Transverse colon (tissue), 4 donors: ENCODE measurements at regions not wholly inside any gene's neighbourhood (a gene's known extent, or its start where the extent isn't known, plus 50 kb on each side); places are given as distances from the start of the nearest gene placed in this dataset.

Experiments used
- CTCF ChIP-seq, 5 experiments: fragments of 200-600 bp in 3 of 5; fragments of 450-650 bp in 2 of 5; sonication (generic) in 3 of 5; IDR thresholded peaks; 1 replicate in 2 of 5; 2 replicates in 3 of 5; pipeline ENCODE4 v1.5.1; 2016 to 2017; ENCODE audit warnings: antibody characterized with exemption in 5 of 5, inconsistent platforms in 3 of 5, mild to moderate bottlenecking in 2 of 5, moderate library complexity in 1 of 5
- EP300 ChIP-seq: sonication (generic); formaldehyde crosslinking; IDR thresholded peaks from one replicate; pipeline ENCODE4 v1.6.1; 2017; ENCODE audit warnings: antibody characterized with exemption, low read depth
- POLR2A ChIP-seq: fragments of 450-650 bp; IDR thresholded peaks from one replicate; pipeline ENCODE4 v1.6.1; 2016; ENCODE audit warnings: antibody characterized with exemption, mild to moderate bottlenecking, moderate library complexity
- POLR2AphosphoS5 ChIP-seq, 3 donors: sonication (generic); formaldehyde crosslinking; IDR thresholded peaks; one replicate each; pipeline ENCODE4 v1.6.1; 2016; ENCODE audit warnings: antibody characterized with exemption in 3 of 3

DNA sequence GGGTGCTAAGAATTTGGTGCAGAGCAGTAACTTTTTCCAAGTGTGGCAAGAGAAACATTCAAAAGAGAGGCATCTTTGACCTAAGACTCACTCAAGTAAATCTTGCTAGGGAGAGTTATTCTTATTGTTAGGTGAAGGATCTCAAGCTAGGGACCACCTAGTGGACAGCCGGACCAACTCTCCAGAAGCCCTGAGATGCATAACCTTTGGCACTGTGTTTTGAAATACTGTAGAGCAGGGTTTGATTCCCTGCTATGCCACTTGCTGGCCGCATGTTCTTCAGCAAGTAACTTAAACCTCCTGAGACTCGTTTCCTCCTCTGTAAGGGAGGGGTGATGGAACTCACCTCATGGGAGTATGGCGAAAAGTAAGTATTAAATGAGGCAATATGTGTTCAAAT is 336.1 kb upstream of the ADAMTSL1 start:
- TF ChIP-seq CTCF (IDR thresholded peaks at IDR 0.05) (no peak), POLR2A (no peak), EP300 (no peak), POLR2AphosphoS5 (IDR thresholded peaks at IDR 0.05) (no peak)
